OCI-LY7 (cell line): ENCODE measurements at regions not wholly inside any gene's neighbourhood (a gene's known extent, or its start where the extent isn't known, plus 50 kb on each side); places are given as distances from the start of the nearest gene placed in this dataset.
A peak's percentile ranks its signal among the peaks of the same experiment; 100 is the strongest.

ENCODE experiments used
- BruUV-seq: library from RNA; stranded (reverse); fragments of 400-500 nt; replicated peaks from 2 replicates; lab custom pipeline; 2021; lab: Mats Ljungman, UMichigan
- CTCF ChIA-PET: fragments of 300-600 bp; sonication (Branson Sonifier 250); formaldehyde crosslinking; loops from one replicate; lab custom pipeline; 2022; ENCODE audit warnings: antibody characterized with exemption; ENCODE audit not compliant: unreplicated experiment; lab: Charles Lee
- POLR2A ChIA-PET: fragments of 300-600 bp; sonication (Branson Sonifier 250); formaldehyde crosslinking; loops from one replicate; lab custom pipeline; 2022; ENCODE audit warnings: antibody characterized with exemption; lab: Charles Lee
- DNase-seq: peaks from one replicate; pipeline ENCODE4 v3.0.0-alpha.2; 2015; ENCODE audit warnings: low spot score
- H2AFZ ChIP-seq: fragments of 200-600 bp; sonication (generic), shearing (Covaris generic); 2 replicates; pipeline ENCODE4 v1.6.1; 2014; ENCODE audit warnings: mild to moderate bottlenecking, antibody characterized with exemption, low read length, moderate library complexity
- H3K27ac ChIP-seq: fragments of 200-600 bp; sonication (generic); 2 replicates; pipeline ENCODE4 v1.5.1; 2014; ENCODE audit warnings: mixed run types, low read depth, mild to moderate bottlenecking, moderate library complexity, low read length, inconsistent platforms; ENCODE audit not compliant: poor library complexity, severe bottlenecking
- H3K36me3 ChIP-seq: fragments of 200-600 bp; sonication (generic); 2 replicates; pipeline ENCODE4 v1.6.1; 2014; ENCODE audit warnings: mild to moderate bottlenecking, antibody characterized with exemption, low read length, moderate library complexity, mixed read lengths; ENCODE audit not compliant: insufficient read depth
- H3K4me1 ChIP-seq: fragments of 200-600 bp; sonication (generic); 2 replicates; pipeline ENCODE4 v1.5.1; 2014; ENCODE audit warnings: mild to moderate bottlenecking, low read length; ENCODE audit not compliant: insufficient read depth, poor library complexity, severe bottlenecking
- H3K4me2 ChIP-seq: fragments of 200-600 bp; sonication (generic); 2 replicates; pipeline ENCODE4 v1.6.1; 2014; ENCODE audit warnings: mild to moderate bottlenecking, low read length
- H3K4me3 ChIP-seq: fragments of 200-600 bp; sonication (generic); 2 replicates; pipeline ENCODE4 v1.5.1; 2014; ENCODE audit warnings: mild to moderate bottlenecking, low read depth, low read length; ENCODE audit not compliant: poor library complexity, severe bottlenecking
- H3K79me2 ChIP-seq: fragments of 200-600 bp; sonication (generic); 2 replicates; pipeline ENCODE4 v1.6.1; 2016; ENCODE audit warnings: low read depth, mild to moderate bottlenecking, low read length, moderate library complexity, mixed read lengths; ENCODE audit not compliant: insufficient read depth
- H3K9me2 ChIP-seq: fragments of 200-600 bp; sonication (generic); 2 replicates; pipeline ENCODE4 v1.6.1; 2016; ENCODE audit warnings: mild to moderate bottlenecking, low read length, mixed read lengths; ENCODE audit not compliant: insufficient read depth
- H3K9me3 ChIP-seq: fragments of 200-600 bp; sonication (generic); 2 replicates; pipeline ENCODE4 v1.6.1; 2014; ENCODE audit warnings: mild to moderate bottlenecking, mixed run types, low read length, mixed read lengths
- H4K20me1 ChIP-seq: fragments of 200-600 bp; sonication (generic); 2 replicates; pipeline ENCODE4 v1.6.1; 2014; ENCODE audit warnings: mild to moderate bottlenecking, antibody characterized with exemption, low read length, moderate library complexity, mixed read lengths; ENCODE audit not compliant: insufficient read depth
- CTCF ChIP-seq: fragments of 200-600 bp; sonication (generic); conservative IDR thresholded peaks from 2 replicates; pipeline ENCODE4 v1.5.1; 2014; ENCODE audit warnings: mild to moderate bottlenecking, antibody characterized with exemption, low read length, moderate library complexity, mixed read lengths
- EZH2phosphoT487 ChIP-seq: fragments of 200-600 bp; sonication (generic); IDR thresholded peaks from 2 replicates; pipeline ENCODE4 v1.6.1; 2018; ENCODE audit warnings: low read depth, borderline replicate concordance, mild to moderate bottlenecking, mixed run types, antibody characterized with exemption, low read length, moderate library complexity, mixed read lengths
- intact Hi-C: fragments of 100-400 bp; cut with micrococcal nuclease; formaldehyde crosslinking; loops from one replicate; pipeline ENCODE4 v1.10.0; 2022; ENCODE audit not compliant: unreplicated experiment

GRCh38 chr15:31499953-31500765, 173.5 kb downstream of the KLF13 start:
- H3K4me1 ChIP-seq: peaks cover 9% of the 10 kb centered on the region
- no peaks in the 10 kb centered on the region for H3K9me3 ChIP-seq
- no peaks in the 10 kb centered on the region for H4K20me1 ChIP-seq
- CTCF ChIA-PET: no interaction called here
- POLR2A ChIA-PET: interaction anchor here (0.6 kb wide), 1 partner anchor 289 kb away, joined by 3 read pairs; no protein-coding TSS in a partner anchor
- no peak overlapping the region for H3K4me3 ChIP-seq
- DNase-seq: no peak
- no peaks in the 10 kb centered on the region for H3K79me2 ChIP-seq
- no peaks in the 10 kb centered on the region for H3K36me3 ChIP-seq
- H2AFZ ChIP-seq: no peak overlapping the region
- TF ChIP-seq EZH2phosphoT487: no peak
- no TSS peak for BruUV-seq
- H3K9me2 ChIP-seq: no peaks in the 10 kb centered on the region
- intact Hi-C loops: loop anchor here (10.0 kb wide), 1 partner anchor 705 kb away; no protein-coding TSS in a partner anchor
- H3K27ac ChIP-seq: no peak overlapping the region
- H3K4me2 ChIP-seq: no peak overlapping the region

GRCh38 chr15:31500766-31501449, 174.3 kb downstream of the KLF13 start:
- TF ChIP-seq EZH2phosphoT487 (no peak), CTCF (no peak)
- Histone ChIP-seq H4K20me1 (no peaks in the 10 kb centered on the region), H3K27ac (no peak overlapping the region), H3K4me2 (no peak overlapping the region), H3K36me3 (no peaks in the 10 kb centered on the region), H3K4me3 (no peak overlapping the region), H3K9me2 (no peaks in the 10 kb centered on the region), H3K4me1 (peaks cover 9% of the 10 kb centered on the region), H3K9me3 (no peaks in the 10 kb centered on the region), H2AFZ (0 out of 2 replicates have a peak overlapping the region, but pooled peaks have one; percentile 44), H3K79me2 (no peaks in the 10 kb centered on the region)
- CTCF ChIA-PET: no interaction called here
- no peak for DNase-seq
- intact Hi-C loops: no loop called here
- no TSS peak for BruUV-seq
- POLR2A ChIA-PET: interaction anchor here (0.6 kb wide), 1 partner anchor 289 kb away, joined by 3 read pairs; no protein-coding TSS in a partner anchor

GRCh38 chr15:31501536-31502157, 175.0 kb downstream of the KLF13 start:
- POLR2A ChIA-PET: no interaction called here

More at GRCh38 chr15:31501536-31502157, 175.0 kb downstream of the KLF13 start:
- Histone ChIP-seq H3K79me2 (no peaks in the 10 kb centered on the region), H3K9me3 (no peaks in the 10 kb centered on the region), H2AFZ (no peak overlapping the region), H3K4me2 (no peak overlapping the region), H3K9me2 (no peaks in the 10 kb centered on the region), H3K4me1 (peaks cover 9% of the 10 kb centered on the region), H4K20me1 (no peaks in the 10 kb centered on the region), H3K36me3 (no peaks in the 10 kb centered on the region), H3K4me3 (no peak overlapping the region), H3K27ac (no peak overlapping the region)
- no peak for DNase-seq
- intact Hi-C loops: no loop called here
- no TSS peak for BruUV-seq
- TF ChIP-seq CTCF: no peak
- no peak for TF ChIP-seq EZH2phosphoT487
- CTCF ChIA-PET: no interaction called here
